Lower leg skin (tissue), 4 donors: ENCODE measurements at regions not wholly inside any gene's neighbourhood (a gene's known extent, or its start where the extent isn't known, plus 50 kb on each side); places are given as distances from the start of the nearest gene placed in this dataset.
A peak's percentile ranks its signal among the peaks of the same experiment; 100 is the strongest.

Experiments used
- DNase-seq, 2 donors: peaks; one replicate each; pipeline ENCODE4 v3.0.0-alpha.2; 2019; ENCODE audit warnings: low spot score in 2 of 2
- H3K4me3 ChIP-seq: fragments of 200-600 bp; sonication (generic); 2 replicates; pipeline ENCODE4 v1.5.1; 2017; ENCODE audit warnings: mild to moderate bottlenecking, low read depth; ENCODE audit not compliant: poor library complexity, severe bottlenecking
- CTCF ChIP-seq, 3 donors: fragments of 450-650 bp; IDR thresholded peaks; one replicate each; pipeline ENCODE4 v1.5.1; 2016; ENCODE audit warnings: antibody characterized with exemption in 3 of 3, mild to moderate bottlenecking in 3 of 3, moderate library complexity in 2 of 3
- POLR2A ChIP-seq, 2 donors: fragments of 450-650 bp; IDR thresholded peaks; one replicate each; pipeline ENCODE4 v1.6.1; 2016 to 2017; ENCODE audit warnings: antibody characterized with exemption in 2 of 2, mild to moderate bottlenecking in 1 of 2, moderate library complexity in 1 of 2
- WGBS, 2 donors: methylation state at CpG; one replicate each; pipeline ENCODE4 v1.1.5; 2018; 5-methylcytosine and 5-hydroxymethylcytosine counted together
- intact Hi-C: fragments of 100-400 bp; cut with DNase I; formaldehyde crosslinking; loops from one replicate; pipeline ENCODE4 v1.15.0; 2023; ENCODE audit warnings: low total_unique reads

- intact Hi-C loops: no loop called here
- H3K4me3 ChIP-seq: no peak overlapping the region
- no peak for TF ChIP-seq POLR2A (IDR thresholded peaks at IDR 0.05)
- TF ChIP-seq CTCF (IDR thresholded peaks at IDR 0.05): no peak
- DNase-seq: peak; percentile 91 to 97
- 44 to 61% methylated on average over 22 to 24 of the region's 24 CpGs for WGBS, 2 donors
Observed at GRCh38 chr6:163711615-163712565, 297.4 kb downstream of the QKI start.

GRCh38 chr6:163710532-163711470 is 296.3 kb downstream of the QKI start:
- H3K4me3 ChIP-seq: no peak overlapping the region
- intact Hi-C loops: no loop called here
- TF ChIP-seq POLR2A (IDR thresholded peaks at IDR 0.05) (no peak), CTCF (IDR thresholded peaks at IDR 0.05) (no peak)
- WGBS, 2 donors: 56 to 61% methylated on average over 13 of the region's 13 CpGs
- peak; percentile 53 to 87 for DNase-seq

GRCh38 chr6:163709693-163710092 is 295.2 kb downstream of the QKI start:
- TF ChIP-seq POLR2A (IDR thresholded peaks at IDR 0.05): no peak
- TF ChIP-seq CTCF (IDR thresholded peaks at IDR 0.05): no peak
- H3K4me3 ChIP-seq: no peak overlapping the region
- WGBS, 2 donors: 59 to 69% methylated on average over 3 of the region's 3 CpGs
- DNase-seq: peak in 1 of 2 donors; percentile 82
- intact Hi-C loops: no loop called here

- intact Hi-C loops: no loop called here
- 94 to 95% methylated on average over 5 to 6 of the region's 6 CpGs for WGBS, 2 donors
- TF ChIP-seq POLR2A (IDR thresholded peaks at IDR 0.05) (no peak), CTCF (IDR thresholded peaks at IDR 0.05) (no peak)
Observed at GRCh38 chr6:163709255-163709654, 294.7 kb downstream of the QKI start.

GRCh38 chr6:163708466-163708865 is 293.9 kb downstream of the QKI start:
- peak in 1 of 2 donors; percentile 75 for DNase-seq
- intact Hi-C loops: no loop called here

More at GRCh38 chr6:163709255-163709654, 294.7 kb downstream of the QKI start:
- H3K4me3 ChIP-seq: no peak overlapping the region
- DNase-seq: peak in 1 of 2 donors; percentile 74

More at GRCh38 chr6:163708466-163708865, 293.9 kb downstream of the QKI start:
- TF ChIP-seq POLR2A (IDR thresholded peaks at IDR 0.05) (no peak), CTCF (IDR thresholded peaks at IDR 0.05) (no peak)
- 92 to 95% methylated on average over 7 of the region's 7 CpGs for WGBS, 2 donors
- no peak overlapping the region for H3K4me3 ChIP-seq
